OCI-LY7 (cell line): ENCODE measurements at regions not wholly inside any gene's neighbourhood (a gene's known extent, or its start where the extent isn't known, plus 50 kb on each side); places are given as distances from the start of the nearest gene placed in this dataset.

Experiments
- EZH2phosphoT487 ChIP-seq: fragments of 200-600 bp; sonication (generic); IDR thresholded peaks from 2 replicates; pipeline ENCODE4 v1.6.1; 2018; ENCODE audit warnings: low read depth, borderline replicate concordance, mild to moderate bottlenecking, mixed run types, antibody characterized with exemption, low read length, moderate library complexity, mixed read lengths
- TF ChIP-seq, protein P1 (sequence below): fragments of 200-600 bp; sonication (generic); conservative IDR thresholded peaks from 2 replicates; pipeline ENCODE4 v1.5.1; 2014; ENCODE audit warnings: mild to moderate bottlenecking, antibody characterized with exemption, low read length, moderate library complexity, mixed read lengths

DNA sequence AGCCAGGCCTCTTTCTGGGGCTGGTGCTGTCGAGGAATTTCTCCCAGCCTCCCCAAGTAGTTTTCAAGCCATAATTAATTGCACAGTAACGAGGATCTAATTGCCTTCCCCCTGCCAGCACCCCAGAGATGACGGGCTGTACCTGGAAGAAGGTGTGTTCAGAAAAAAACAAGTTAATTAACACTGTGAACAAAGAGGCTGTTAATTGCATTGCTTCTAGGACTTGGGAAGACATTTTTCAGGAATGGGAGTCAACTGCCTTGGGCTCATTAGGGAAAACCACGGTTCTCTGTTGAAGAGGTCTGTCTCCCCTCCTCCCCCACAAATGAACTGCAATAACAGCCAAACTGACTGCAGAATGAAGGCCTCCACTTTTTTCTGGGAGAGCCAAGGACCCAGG lies 176.7 kb downstream of the CCT6B start:
- TF ChIP-seq, protein P1, sequence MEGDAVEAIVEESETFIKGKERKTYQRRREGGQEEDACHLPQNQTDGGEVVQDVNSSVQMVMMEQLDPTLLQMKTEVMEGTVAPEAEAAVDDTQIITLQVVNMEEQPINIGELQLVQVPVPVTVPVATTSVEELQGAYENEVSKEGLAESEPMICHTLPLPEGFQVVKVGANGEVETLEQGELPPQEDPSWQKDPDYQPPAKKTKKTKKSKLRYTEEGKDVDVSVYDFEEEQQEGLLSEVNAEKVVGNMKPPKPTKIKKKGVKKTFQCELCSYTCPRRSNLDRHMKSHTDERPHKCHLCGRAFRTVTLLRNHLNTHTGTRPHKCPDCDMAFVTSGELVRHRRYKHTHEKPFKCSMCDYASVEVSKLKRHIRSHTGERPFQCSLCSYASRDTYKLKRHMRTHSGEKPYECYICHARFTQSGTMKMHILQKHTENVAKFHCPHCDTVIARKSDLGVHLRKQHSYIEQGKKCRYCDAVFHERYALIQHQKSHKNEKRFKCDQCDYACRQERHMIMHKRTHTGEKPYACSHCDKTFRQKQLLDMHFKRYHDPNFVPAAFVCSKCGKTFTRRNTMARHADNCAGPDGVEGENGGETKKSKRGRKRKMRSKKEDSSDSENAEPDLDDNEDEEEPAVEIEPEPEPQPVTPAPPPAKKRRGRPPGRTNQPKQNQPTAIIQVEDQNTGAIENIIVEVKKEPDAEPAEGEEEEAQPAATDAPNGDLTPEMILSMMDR: no peak
- TF ChIP-seq EZH2phosphoT487: no peak
